NCI-H524 (cell line): ENCODE measurements at regions not wholly inside any gene's neighbourhood (a gene's known extent, or its start where the extent isn't known, plus 50 kb on each side); places are given as distances from the start of the nearest gene placed in this dataset.

Experiments
- DNase-seq, 2 experiments: peaks; one replicate each; lab custom pipeline; 2025; lab: John Stamatoyannopoulos, UW

GRCh38 chr4:22957774-22958309, 265.1 kb downstream of the GBA3 start:
- peak in 1 of 2 experiments; percentile 2 for DNase-seq

- no peak for DNase-seq
These were observed 256.6 kb downstream of the GBA3 start for GRCh38 chr4:22949161-22949855.

GRCh38 chr4:22947851-22948250, 255.1 kb downstream of the GBA3 start:
- no peak for DNase-seq

DNA sequence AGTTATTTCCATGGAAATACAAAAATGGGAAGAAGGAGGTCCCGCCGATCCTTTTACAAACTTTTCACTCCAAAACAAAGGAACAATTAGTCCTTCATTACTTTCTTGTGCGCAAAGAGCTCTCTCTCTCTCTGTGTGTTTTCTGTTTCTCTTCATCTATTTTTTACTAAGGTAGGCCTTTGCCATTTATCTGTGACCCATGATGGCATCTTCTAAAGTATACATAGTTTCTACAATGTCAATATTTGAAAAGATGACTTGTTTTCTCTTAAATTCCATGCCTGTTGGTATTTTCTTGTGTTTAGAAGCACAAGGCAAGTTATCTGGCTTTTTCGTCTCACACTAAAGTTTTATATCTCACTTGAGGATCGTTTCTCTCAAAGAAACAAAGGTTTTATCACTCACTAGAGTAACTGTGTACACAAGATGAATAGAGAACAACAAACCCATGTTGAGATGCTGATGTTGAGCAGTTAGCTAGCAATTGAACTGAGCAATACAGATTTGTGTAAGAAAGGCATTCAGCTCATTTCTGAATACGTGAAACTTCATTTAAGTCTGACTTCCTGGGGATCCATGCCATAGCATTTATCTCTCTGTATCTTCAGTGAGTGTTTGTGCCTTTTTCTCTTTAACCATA, 250.3 kb downstream of the GBA3 start:
- DNase-seq: no peak

DNA sequence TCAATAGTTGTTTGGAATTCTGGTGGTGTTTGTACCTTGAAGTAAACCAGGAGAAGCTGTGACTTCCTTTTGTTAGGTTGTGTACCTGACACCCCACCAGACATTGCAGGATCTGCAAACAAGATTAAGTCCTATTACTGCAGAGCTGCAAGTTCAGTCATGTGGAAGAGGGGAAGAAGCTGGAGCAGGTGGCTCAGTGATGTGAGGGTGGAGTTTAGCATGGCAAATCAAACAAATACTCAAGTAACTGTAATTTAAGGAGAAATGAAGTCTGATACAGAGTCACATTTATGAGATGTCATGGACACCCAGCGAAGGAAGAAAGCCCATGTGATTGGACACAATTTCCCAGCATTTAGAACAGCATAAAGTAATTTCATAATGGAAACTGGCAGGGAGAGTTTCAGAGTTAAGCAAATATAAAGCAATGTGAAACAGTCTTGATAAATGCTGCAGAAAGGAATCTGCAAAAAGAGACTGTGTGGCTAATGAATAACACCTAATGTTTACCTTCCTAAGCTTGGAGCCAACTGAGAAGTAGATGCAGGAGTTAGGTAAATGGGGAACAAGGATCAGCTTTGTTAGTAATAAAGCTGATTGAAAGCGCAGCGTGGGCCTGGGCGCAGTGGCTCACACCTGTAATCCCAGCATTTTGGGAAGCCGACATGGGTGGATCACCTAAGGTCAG, 249.1 kb downstream of the GBA3 start:
- DNase-seq: peak in 1 of 2 experiments; percentile 65

DNA sequence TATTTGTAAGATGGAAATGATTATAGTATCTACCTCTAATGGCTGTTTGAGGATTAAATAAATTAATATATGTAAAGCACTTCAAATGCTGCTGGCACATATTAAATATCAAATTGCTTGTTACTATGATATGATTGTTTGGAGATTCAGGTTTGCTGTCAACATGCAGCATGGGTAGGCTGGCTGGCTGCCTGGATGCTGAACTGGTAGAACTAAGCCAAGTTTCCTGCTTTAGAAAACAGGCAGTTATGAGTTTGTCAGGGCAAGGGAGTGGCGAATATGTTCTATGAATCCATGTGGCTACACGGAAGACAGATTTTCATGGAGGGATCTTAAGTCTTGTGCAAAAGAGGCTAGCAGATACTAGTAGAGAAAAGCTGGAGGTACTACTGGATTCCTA, 239.6 kb downstream of the GBA3 start:
- DNase-seq: no peak

GRCh38 chr4:22922426-22922825, 229.7 kb downstream of the GBA3 start:
- DNase-seq: no peak

- DNase-seq: no peak
These were observed 229.2 kb downstream of the GBA3 start for GRCh38 chr4:22921936-22922335.

GRCh38 chr4:22911285-22911684, 218.5 kb downstream of the GBA3 start:
- DNase-seq: no peak

GRCh38 chr4:22910200-22910599, 217.5 kb downstream of the GBA3 start:
- DNase-seq: no peak

- no peak for DNase-seq
These were observed 213.3 kb downstream of the GBA3 start for GRCh38 chr4:22906045-22906444.

- DNase-seq: no peak
These were observed 211.2 kb downstream of the GBA3 start for GRCh38 chr4:22903913-22904312.

DNA sequence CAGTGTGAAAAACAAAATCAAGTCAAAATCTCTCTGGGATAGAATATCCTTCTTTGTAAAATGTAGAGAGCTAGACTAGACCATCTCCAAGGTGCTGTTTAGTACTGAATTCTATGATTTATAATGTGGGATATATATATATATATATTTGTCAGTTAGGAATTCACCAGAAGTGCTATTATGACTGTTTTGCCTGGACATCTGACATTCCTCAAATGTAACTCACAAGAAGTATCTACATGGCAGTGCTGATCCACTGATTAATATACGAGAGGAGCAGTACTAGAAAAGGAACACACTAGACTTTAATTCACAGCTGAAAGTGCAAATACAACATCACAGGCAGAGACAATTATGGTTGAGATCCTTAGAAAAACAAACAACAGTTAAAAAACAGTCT, 208.9 kb downstream of the GBA3 start:
- no peak for DNase-seq

GRCh38 chr4:22900876-22901275, 208.1 kb downstream of the GBA3 start:
- peak; percentile 15 to 81 for DNase-seq

DNA sequence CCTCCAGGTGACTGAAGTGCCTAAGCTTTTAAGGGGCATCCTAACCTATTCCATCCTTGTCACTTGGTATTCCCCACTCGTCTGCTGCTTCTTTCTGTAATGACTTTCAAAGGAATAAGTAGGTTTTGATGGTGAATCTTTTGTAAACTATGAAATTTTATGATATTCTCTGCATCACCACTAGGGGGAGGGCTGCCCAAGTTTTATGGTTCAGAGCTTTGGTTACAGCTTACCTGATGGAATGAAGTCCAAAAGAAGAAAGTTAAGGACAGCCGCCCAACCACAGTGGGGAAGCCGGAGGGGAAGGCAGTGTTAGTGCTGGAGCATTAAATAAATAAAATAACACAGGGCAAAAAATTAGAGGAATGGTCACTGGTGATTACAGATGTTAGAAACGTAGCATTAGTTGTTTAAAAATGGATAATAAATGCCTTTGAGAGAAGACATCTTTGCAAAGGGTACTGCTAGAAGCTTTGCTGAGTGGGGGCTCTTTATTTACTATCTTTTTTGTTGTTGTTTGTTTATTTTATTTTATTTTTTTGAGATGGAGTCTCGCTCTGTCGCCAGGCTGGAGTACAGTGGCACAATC, 204.9 kb downstream of the GBA3 start:
- peak in 1 of 2 experiments; percentile 44 for DNase-seq

DNA sequence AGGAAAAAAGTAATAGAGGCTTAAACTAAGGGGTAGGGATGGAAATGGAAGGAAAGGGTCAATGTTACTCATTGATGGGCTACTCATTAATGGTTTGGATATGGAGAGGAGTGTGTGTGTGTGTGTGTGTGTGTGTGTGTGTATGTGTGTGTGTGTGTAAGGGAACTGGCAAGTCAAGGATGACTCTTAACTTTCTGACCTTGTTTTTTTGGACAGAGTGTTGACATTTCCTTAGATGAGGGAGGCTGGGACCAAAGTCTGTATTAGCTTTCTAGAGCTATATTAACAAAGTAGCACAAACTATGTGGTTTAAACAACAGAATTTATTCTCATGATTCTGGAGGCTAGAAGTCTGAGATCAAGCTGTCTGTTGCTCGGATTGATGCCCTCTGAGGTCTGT, 202.7 kb downstream of the GBA3 start:
- DNase-seq: no peak

- peak in 1 of 2 experiments; percentile 68 for DNase-seq
These were observed 191.4 kb downstream of the GBA3 start for GRCh38 chr4:22884157-22884556.

- DNase-seq: no peak
These were observed 188.7 kb downstream of the GBA3 start for GRCh38 chr4:22881411-22881810.

- DNase-seq: no peak
These were observed 184.8 kb downstream of the GBA3 start for GRCh38 chr4:22877486-22878052.

DNA sequence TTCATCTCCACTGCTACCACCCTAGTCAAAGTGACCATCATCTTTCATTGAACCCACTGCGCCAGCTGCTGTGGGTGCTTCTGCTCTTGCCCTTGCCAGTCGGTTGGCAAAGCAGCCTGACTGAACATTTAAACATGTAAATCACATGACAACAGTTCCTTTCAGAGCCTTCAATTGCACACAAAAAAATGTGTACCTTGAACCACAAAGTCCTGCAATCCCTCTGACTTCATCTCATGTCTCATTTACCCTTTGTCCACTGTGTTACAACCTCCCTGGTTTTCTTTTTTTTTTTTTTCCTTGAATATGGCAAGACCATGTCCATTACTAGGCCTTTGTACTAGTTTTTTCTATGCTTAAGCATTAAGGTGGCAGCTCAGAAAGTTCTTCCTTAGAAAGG, 183.5 kb downstream of the GBA3 start:
- no peak for DNase-seq

DNA sequence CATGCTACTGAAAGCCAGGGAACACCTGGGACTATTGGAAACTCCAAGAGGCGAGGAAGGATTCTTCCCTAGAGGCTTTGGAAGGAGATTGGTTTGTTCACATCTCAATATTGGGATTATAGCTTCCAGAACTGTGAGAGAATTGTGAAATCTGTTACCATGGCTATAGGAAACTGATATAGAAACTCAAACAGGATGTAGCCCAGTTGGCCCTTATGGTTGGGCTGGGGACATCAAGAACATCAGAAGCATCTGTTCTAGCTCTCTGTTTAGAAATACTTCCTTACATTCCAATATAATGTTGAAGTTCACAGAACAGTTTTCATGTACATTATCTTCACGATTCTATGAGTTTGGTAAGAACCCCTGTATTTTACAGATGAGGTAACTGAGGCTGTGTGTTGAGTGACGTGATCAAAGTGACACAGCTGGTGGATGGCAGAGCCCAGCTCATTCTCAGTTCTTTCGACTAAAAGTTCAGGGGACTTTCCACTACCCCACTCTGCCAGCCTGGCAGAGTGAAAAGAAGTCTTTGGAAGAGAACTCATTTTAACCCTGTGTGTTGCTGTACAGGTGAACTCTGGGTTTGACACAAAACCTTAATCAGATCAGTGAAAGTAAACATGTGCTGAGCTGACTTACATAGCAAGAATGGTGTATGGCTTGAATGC, 183.0 kb downstream of the GBA3 start:
- no peak for DNase-seq
